HuH-7 (cell line): ENCODE measurements at regions not wholly inside any gene's neighbourhood (a gene's known extent, or its start where the extent isn't known, plus 50 kb on each side); places are given as distances from the start of the nearest gene placed in this dataset.

Experiments used
- DNase-seq: peaks from one replicate; pipeline ENCODE4 v3.0.0; 2011; ENCODE audit warnings: low spot score

- DNase-seq = no peak
Observed at GRCh38 chr13:74043237-74043636, 91.0 kb downstream of the KLF12 start.

- DNase-seq = peak; percentile 66
Observed at GRCh38 chr13:74040200-74040599, 94.0 kb downstream of the KLF12 start.

- no peak for DNase-seq
Observed at GRCh38 chr13:74039667-74040066, 94.5 kb downstream of the KLF12 start.

- no peak for DNase-seq
Observed at GRCh38 chr13:74039154-74039553, 95.0 kb downstream of the KLF12 start.

- DNase-seq = no peak
Observed at GRCh38 chr13:74037762-74038161, 96.4 kb downstream of the KLF12 start.

- no peak for DNase-seq
Observed at GRCh38 chr13:74036373-74036772, 97.8 kb downstream of the KLF12 start.

- no peak for DNase-seq
Observed at GRCh38 chr13:74035896-74036295, 98.3 kb downstream of the KLF12 start.

- DNase-seq = no peak
Observed at GRCh38 chr13:74032325-74032724, 101.9 kb downstream of the KLF12 start.

GRCh38 chr13:74027161-74027779 is 106.9 kb downstream of the KLF12 start:
- DNase-seq = no peak

GRCh38 chr13:74026753-74027152 is 107.5 kb downstream of the KLF12 start:
- no peak for DNase-seq

GRCh38 chr13:74025369-74025768 is 108.8 kb downstream of the KLF12 start:
- DNase-seq = no peak

GRCh38 chr13:74024856-74025255 is 109.3 kb downstream of the KLF12 start:
- no peak for DNase-seq

GRCh38 chr13:74024314-74024713 is 109.9 kb downstream of the KLF12 start:
- no peak for DNase-seq

- DNase-seq = no peak
Observed at GRCh38 chr13:74023484-74023883, 110.7 kb downstream of the KLF12 start.

- DNase-seq = no peak
Observed at GRCh38 chr13:74021505-74021904, 112.7 kb downstream of the KLF12 start.

GRCh38 chr13:74018062-74018431 is 116.2 kb downstream of the KLF12 start:
- DNase-seq = no peak

GRCh38 chr13:74017301-74018061 is 116.7 kb downstream of the KLF12 start:
- no peak for DNase-seq

GRCh38 chr13:74015137-74015536 is 119.1 kb downstream of the KLF12 start:
- DNase-seq = no peak

- DNase-seq = no peak
Observed at GRCh38 chr13:74009100-74009668, 125.0 kb downstream of the KLF12 start.

GRCh38 chr13:74006666-74007065 is 127.5 kb downstream of the KLF12 start:
- no peak for DNase-seq

- no peak for DNase-seq
Observed at GRCh38 chr13:74005320-74006157, 128.7 kb downstream of the KLF12 start.

GRCh38 chr13:74004109-74004508 is 130.1 kb downstream of the KLF12 start:
- DNase-seq = no peak

GRCh38 chr13:74003374-74003773 is 130.8 kb downstream of the KLF12 start:
- DNase-seq = no peak
